CD8-positive, alpha-beta memory T cell (primary cell): ENCODE measurements at regions not wholly inside any gene's neighbourhood (a gene's known extent, or its start where the extent isn't known, plus 50 kb on each side); places are given as distances from the start of the nearest gene placed in this dataset.

ENCODE experiments used
- CTCF ChIA-PET: fragments of 350-600 bp; sonication (Branson Sonifier 250); formaldehyde crosslinking; loops from one replicate; lab custom pipeline; 2021; ENCODE audit warnings: antibody characterized with exemption; lab: Charles Lee
- POLR2A ChIA-PET: fragments of 350-600 bp; sonication (Branson Sonifier 250); formaldehyde crosslinking; loops from one replicate; lab custom pipeline; 2021; ENCODE audit warnings: antibody characterized with exemption; lab: Charles Lee
- DNase-seq, 5 donors: peaks; one replicate each; pipeline versions ENCODE4 v3.0.0 to v3.0.0-alpha.2; 2020 to 2022; ENCODE audit warnings: mixed read lengths in 1 of 5
- H3K27ac ChIP-seq: one replicate; pipeline ENCODE4 v1.7.0; 2013; ENCODE audit warnings: low read depth, mild to moderate bottlenecking, low read length, moderate library complexity
- H3K27me3 ChIP-seq: 2 replicates; pipeline ENCODE4 v1.7.0; 2013; ENCODE audit warnings: low read length, mild to moderate bottlenecking; ENCODE audit not compliant: insufficient read depth, poor library complexity, severe bottlenecking
- H3K36me3 ChIP-seq: 2 replicates; pipeline ENCODE4 v1.7.0; 2013; ENCODE audit warnings: mild to moderate bottlenecking, low read length, moderate library complexity; ENCODE audit not compliant: insufficient read depth
- H3K4me1 ChIP-seq: 2 replicates; pipeline ENCODE4 v1.7.0; 2013; ENCODE audit warnings: mild to moderate bottlenecking, low read length, moderate library complexity; ENCODE audit not compliant: insufficient read depth
- H3K4me3 ChIP-seq: 2 replicates; pipeline ENCODE4 v1.7.0; 2013; ENCODE audit warnings: mild to moderate bottlenecking, low read length
- H3K9me3 ChIP-seq: 2 replicates; pipeline ENCODE4 v1.7.0; 2013; ENCODE audit warnings: mild to moderate bottlenecking, low read length
- H3K27ac Mint-ChIP-seq, 8 donors: one replicate each; pipeline ENCODE4 v1.8.0; 2020 to 2021; ENCODE audit warnings: mixed read lengths in 8 of 8, mild to moderate bottlenecking in 6 of 8, inconsistent platforms in 3 of 8, moderate library complexity in 3 of 8
- H3K27me3 Mint-ChIP-seq, 2 donors: one replicate each; pipeline ENCODE4 v1.8.0; 2020 to 2021; ENCODE audit warnings: mixed read lengths in 2 of 2, mild to moderate bottlenecking in 1 of 2, moderate library complexity in 1 of 2
- H3K36me3 Mint-ChIP-seq, 3 donors: one replicate each; pipeline ENCODE4 v1.8.0; 2020 to 2021; ENCODE audit warnings: mixed read lengths in 3 of 3, inconsistent platforms in 1 of 3, mild to moderate bottlenecking in 1 of 3
- H3K4me1 Mint-ChIP-seq, 3 donors: one replicate each; pipeline ENCODE4 v1.8.0; 2020 to 2021; ENCODE audit warnings: mixed read lengths in 3 of 3, inconsistent platforms in 1 of 3, mild to moderate bottlenecking in 1 of 3
- H3K4me3 Mint-ChIP-seq, 7 donors: one replicate each; pipeline ENCODE4 v1.8.0; 2020 to 2021; ENCODE audit warnings: mixed read lengths in 7 of 7, mild to moderate bottlenecking in 6 of 7, moderate library complexity in 4 of 7, inconsistent platforms in 2 of 7
- H3K9me3 Mint-ChIP-seq, 5 donors: one replicate each; pipeline ENCODE4 v1.8.0; 2020 to 2022; ENCODE audit warnings: mixed read lengths in 5 of 5, mild to moderate bottlenecking in 3 of 5, moderate library complexity in 2 of 5, inconsistent platforms in 1 of 5

DNA sequence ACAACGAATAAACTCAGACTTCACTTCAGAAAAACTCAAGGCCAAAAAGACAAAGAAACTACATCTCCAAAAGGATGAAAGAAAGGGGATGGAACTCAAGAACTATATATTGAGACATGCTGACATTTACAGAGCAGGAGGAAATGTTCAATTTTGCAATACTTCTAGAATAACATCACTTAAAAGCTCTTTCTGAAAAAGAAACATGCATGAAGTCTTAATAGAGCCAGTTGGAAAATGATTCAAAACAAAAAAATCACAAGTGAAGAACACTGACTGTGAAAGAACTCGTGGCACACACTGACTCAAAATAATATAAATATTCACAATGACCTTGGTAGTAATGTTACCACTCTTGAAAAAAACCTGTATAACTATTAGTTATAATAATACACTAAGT, 267.8 kb upstream of the NREP start:
- CTCF ChIA-PET, result no interaction called here

DNA sequence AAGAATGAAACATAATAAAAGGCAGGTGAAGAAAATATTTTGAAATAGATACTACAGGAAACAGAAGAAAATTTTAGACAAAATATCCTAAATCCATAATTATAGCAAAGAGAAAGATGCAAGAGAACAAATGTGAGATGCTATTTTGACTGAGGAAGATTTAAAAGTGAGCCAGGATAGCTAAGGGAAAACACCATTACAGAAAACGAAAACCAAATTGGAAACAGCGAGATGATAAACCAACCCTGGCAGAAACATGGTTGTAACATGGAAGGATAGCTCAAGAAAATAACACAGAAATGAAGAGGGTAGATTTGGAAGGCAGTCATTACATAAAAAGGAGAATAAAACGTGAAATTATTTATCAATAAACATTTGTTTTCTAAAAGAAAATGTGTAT, 267.2 kb upstream of the NREP start:
- no peak overlapping the region for H3K4me3 Mint-ChIP-seq
- no peaks in the 10 kb centered on the region for H3K27me3 Mint-ChIP-seq
- no peaks in the 10 kb centered on the region for H3K36me3 ChIP-seq
- H3K36me3 Mint-ChIP-seq, result no peaks in the 10 kb centered on the region
- H3K27ac ChIP-seq, result no peak overlapping the region
- H3K4me3 ChIP-seq, result no peak overlapping the region
- H3K4me1 Mint-ChIP-seq, result no peaks in the 10 kb centered on the region
- H3K27ac Mint-ChIP-seq, result no peak overlapping the region
- no peaks in the 10 kb centered on the region for H3K9me3 ChIP-seq
- ChIA-PET POLR2A (no interaction called here), CTCF (no interaction called here)
- H3K27me3 ChIP-seq, result no peaks in the 10 kb centered on the region
- no peak for DNase-seq
- no peaks in the 10 kb centered on the region for H3K4me1 ChIP-seq
- peaks cover 0 to 3% (median 0%) of the 10 kb centered on the region in 5 donors for H3K9me3 Mint-ChIP-seq

More for the DNA sequence above, 267.8 kb upstream of the NREP start:
- Mint-ChIP-seq H3K27ac (no peak overlapping the region), H3K9me3 (peaks cover 0 to 3% (median 0%) of the 10 kb centered on the region in 5 donors), H3K4me3 (no peak overlapping the region), H3K27me3 (no peaks in the 10 kb centered on the region), H3K36me3 (no peaks in the 10 kb centered on the region), H3K4me1 (no peaks in the 10 kb centered on the region)
- H3K27me3 ChIP-seq, result no peaks in the 10 kb centered on the region
- no peaks in the 10 kb centered on the region for H3K36me3 ChIP-seq
- H3K9me3 ChIP-seq, result no peaks in the 10 kb centered on the region
- no peak for DNase-seq
- H3K4me3 ChIP-seq, result no peak overlapping the region
- no peaks in the 10 kb centered on the region for H3K4me1 ChIP-seq
- POLR2A ChIA-PET, result no interaction called here
- no peak overlapping the region for H3K27ac ChIP-seq

DNA sequence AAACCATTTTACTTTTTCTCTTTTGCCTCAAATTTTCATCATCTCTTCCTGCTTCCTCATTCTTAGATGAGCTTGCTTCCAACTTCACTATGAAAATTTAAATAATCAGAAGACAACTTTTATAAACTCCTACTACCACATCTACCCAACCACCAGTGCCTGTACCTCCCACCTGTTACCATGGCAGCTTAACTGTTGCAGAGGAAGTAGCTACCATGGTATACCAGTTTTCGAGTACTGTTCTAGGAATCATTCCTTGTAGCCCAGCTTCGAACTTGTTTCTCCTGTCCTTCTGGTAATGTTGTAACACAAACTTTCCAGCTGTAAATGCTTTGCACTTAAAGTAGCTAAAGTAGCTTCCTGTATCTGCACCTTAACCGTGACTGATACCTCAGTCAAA, 266.8 kb upstream of the NREP start:
- Histone ChIP-seq H3K27me3 (no peaks in the 10 kb centered on the region), H3K36me3 (no peaks in the 10 kb centered on the region), H3K9me3 (no peaks in the 10 kb centered on the region), H3K4me1 (no peaks in the 10 kb centered on the region), H3K4me3 (no peak overlapping the region), H3K27ac (no peak overlapping the region)
- POLR2A ChIA-PET, result no interaction called here
- no peaks in the 10 kb centered on the region for H3K36me3 Mint-ChIP-seq
- no peak for DNase-seq
- CTCF ChIA-PET, result no interaction called here
- no peak overlapping the region for H3K27ac Mint-ChIP-seq
- H3K4me1 Mint-ChIP-seq, result no peaks in the 10 kb centered on the region
- H3K4me3 Mint-ChIP-seq, result no peak overlapping the region
- peaks cover 0 to 2% (median 0%) of the 10 kb centered on the region in 5 donors for H3K9me3 Mint-ChIP-seq
- no peaks in the 10 kb centered on the region for H3K27me3 Mint-ChIP-seq

GRCh38 chr5:112018846-112019245, 261.9 kb upstream of the NREP start:
- no peak overlapping the region for H3K27ac Mint-ChIP-seq
- no peak for DNase-seq
- Histone ChIP-seq H3K36me3 (no peaks in the 10 kb centered on the region), H3K4me1 (no peaks in the 10 kb centered on the region), H3K9me3 (no peaks in the 10 kb centered on the region), H3K4me3 (no peak overlapping the region), H3K27ac (no peak overlapping the region), H3K27me3 (no peaks in the 10 kb centered on the region)
- H3K27me3 Mint-ChIP-seq, result no peaks in the 10 kb centered on the region
- no peaks in the 10 kb centered on the region for H3K36me3 Mint-ChIP-seq
- no peaks in the 10 kb centered on the region for H3K4me1 Mint-ChIP-seq
- ChIA-PET CTCF (no interaction called here), POLR2A (no interaction called here)
- H3K9me3 Mint-ChIP-seq, result no peaks in the 10 kb centered on the region
- no peak overlapping the region for H3K4me3 Mint-ChIP-seq

DNA sequence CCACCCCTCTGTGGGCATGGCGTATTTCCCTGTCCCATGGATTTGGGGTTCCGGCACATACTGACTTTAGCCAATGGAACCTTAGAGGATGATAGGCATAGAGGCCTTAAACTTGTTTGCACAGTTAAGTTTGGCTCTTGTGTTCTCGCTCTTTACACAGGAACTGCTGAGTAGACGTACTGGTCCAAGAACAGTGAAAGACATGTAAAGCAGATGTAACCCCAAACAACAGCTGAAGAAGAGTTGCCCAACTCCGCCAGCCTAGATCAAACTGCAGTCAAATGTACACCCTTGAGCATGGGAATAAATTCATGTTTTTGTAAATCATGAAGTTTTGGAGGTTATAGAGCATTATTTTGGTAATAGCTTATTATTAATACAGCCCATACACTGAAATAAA, 260.0 kb upstream of the NREP start:
- H3K9me3 Mint-ChIP-seq, result no peaks in the 10 kb centered on the region
- DNase-seq, result no peak
- no peaks in the 10 kb centered on the region for H3K36me3 ChIP-seq
- no peaks in the 10 kb centered on the region for H3K27me3 ChIP-seq
- H3K4me3 ChIP-seq, result no peak overlapping the region
- POLR2A ChIA-PET, result no interaction called here
- no peak overlapping the region for H3K4me3 Mint-ChIP-seq
- no peaks in the 10 kb centered on the region for H3K36me3 Mint-ChIP-seq
- H3K4me1 ChIP-seq, result no peaks in the 10 kb centered on the region
- H3K27me3 Mint-ChIP-seq, result no peaks in the 10 kb centered on the region
- no peaks in the 10 kb centered on the region for H3K9me3 ChIP-seq
- H3K27ac Mint-ChIP-seq, result no peak overlapping the region
- H3K4me1 Mint-ChIP-seq, result no peaks in the 10 kb centered on the region
- CTCF ChIA-PET, result no interaction called here
- H3K27ac ChIP-seq, result no peak overlapping the region

DNA sequence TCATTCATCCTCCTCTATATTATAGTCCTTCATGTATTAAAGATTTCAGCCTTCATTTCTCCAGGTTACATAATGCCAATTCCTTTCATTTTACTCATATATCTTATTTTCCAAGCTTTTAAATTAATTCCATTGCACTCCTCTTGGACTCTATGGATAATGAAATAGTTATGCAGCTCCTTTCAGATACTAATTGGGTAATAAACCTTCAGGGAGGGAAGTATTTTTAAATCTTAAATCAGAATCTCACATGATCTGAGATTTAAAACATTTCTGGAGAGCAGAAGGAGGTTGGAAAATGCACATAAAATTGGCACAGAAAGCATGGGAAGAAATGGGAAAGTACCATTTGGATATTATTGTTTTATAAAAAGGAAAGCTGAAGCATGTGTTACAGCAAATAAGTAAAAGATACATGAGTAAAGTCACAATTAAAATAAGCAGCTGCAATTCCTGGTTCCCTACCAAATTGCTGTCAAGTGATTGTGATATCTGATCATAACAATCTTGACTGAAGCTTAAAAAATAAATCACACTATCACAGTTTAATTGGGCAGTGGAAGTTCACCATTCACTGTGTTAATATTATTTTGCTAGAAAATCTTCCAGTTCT, 257.9 kb upstream of the NREP start:
- Histone ChIP-seq H3K36me3 (no peaks in the 10 kb centered on the region), H3K9me3 (no peaks in the 10 kb centered on the region), H3K27ac (no peak overlapping the region), H3K4me1 (no peaks in the 10 kb centered on the region), H3K27me3 (no peaks in the 10 kb centered on the region), H3K4me3 (no peak overlapping the region)
- Mint-ChIP-seq H3K27me3 (peaks cover 0 to 2% of the 10 kb centered on the region in 2 donors), H3K4me1 (no peaks in the 10 kb centered on the region), H3K9me3 (no peaks in the 10 kb centered on the region), H3K27ac (no peak overlapping the region), H3K4me3 (no peak overlapping the region), H3K36me3 (no peaks in the 10 kb centered on the region)
- ChIA-PET CTCF (interaction anchor here (1.1 kb wide), 1 partner anchor 11 kb away, joined by 3 read pairs; no protein-coding TSS in a partner anchor), POLR2A (no interaction called here)
- no peak for DNase-seq

GRCh38 chr5:112013660-112014059, 256.7 kb upstream of the NREP start:
- Mint-ChIP-seq H3K27me3 (peaks cover 0 to 2% of the 10 kb centered on the region in 2 donors), H3K4me3 (no peak overlapping the region), H3K27ac (no peak overlapping the region), H3K9me3 (no peaks in the 10 kb centered on the region), H3K36me3 (no peaks in the 10 kb centered on the region), H3K4me1 (no peaks in the 10 kb centered on the region)
- Histone ChIP-seq H3K36me3 (no peaks in the 10 kb centered on the region), H3K27me3 (no peaks in the 10 kb centered on the region), H3K4me3 (no peak overlapping the region), H3K4me1 (no peaks in the 10 kb centered on the region), H3K9me3 (no peaks in the 10 kb centered on the region), H3K27ac (no peak overlapping the region)
- ChIA-PET POLR2A (no interaction called here), CTCF (no interaction called here)
- no peak for DNase-seq

DNA sequence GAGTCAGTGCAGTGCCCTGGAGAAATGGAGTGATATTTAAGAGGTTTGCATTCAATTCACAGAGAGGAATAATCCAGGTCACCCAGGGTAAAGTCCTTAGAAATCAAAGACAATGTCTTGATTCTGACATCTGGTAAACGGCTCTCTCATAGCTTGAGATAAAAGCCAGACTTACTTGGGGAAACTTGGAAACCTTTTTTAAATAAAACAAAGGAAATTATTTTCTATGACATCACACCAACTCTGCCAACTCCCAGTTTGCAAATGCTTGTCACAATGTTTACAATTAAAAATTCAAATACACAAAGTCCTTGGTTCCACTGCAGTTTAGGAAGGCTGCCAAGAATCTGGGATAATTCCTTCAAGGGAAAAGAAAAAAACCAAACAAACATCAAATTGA, 255.1 kb upstream of the NREP start:
- no peaks in the 10 kb centered on the region for H3K9me3 Mint-ChIP-seq
- no peaks in the 10 kb centered on the region for H3K4me1 ChIP-seq
- H3K27ac ChIP-seq, result no peak overlapping the region
- no peak overlapping the region for H3K27ac Mint-ChIP-seq
- POLR2A ChIA-PET, result no interaction called here
- CTCF ChIA-PET, result no interaction called here
- no peaks in the 10 kb centered on the region for H3K36me3 ChIP-seq
- H3K4me3 Mint-ChIP-seq, result no peak overlapping the region
- H3K4me3 ChIP-seq, result no peak overlapping the region
- H3K36me3 Mint-ChIP-seq, result no peaks in the 10 kb centered on the region
- DNase-seq, result no peak
- H3K27me3 ChIP-seq, result no peaks in the 10 kb centered on the region
- no peaks in the 10 kb centered on the region for H3K9me3 ChIP-seq
- H3K27me3 Mint-ChIP-seq, result peaks cover 0 to 2% of the 10 kb centered on the region in 2 donors
- no peaks in the 10 kb centered on the region for H3K4me1 Mint-ChIP-seq
